ENCODE measurements at regions not wholly inside any gene's neighbourhood (a gene's known extent, or its start where the extent isn't known, plus 50 kb on each side); places are given as distances from the start of the nearest gene placed in this dataset.

DNA sequence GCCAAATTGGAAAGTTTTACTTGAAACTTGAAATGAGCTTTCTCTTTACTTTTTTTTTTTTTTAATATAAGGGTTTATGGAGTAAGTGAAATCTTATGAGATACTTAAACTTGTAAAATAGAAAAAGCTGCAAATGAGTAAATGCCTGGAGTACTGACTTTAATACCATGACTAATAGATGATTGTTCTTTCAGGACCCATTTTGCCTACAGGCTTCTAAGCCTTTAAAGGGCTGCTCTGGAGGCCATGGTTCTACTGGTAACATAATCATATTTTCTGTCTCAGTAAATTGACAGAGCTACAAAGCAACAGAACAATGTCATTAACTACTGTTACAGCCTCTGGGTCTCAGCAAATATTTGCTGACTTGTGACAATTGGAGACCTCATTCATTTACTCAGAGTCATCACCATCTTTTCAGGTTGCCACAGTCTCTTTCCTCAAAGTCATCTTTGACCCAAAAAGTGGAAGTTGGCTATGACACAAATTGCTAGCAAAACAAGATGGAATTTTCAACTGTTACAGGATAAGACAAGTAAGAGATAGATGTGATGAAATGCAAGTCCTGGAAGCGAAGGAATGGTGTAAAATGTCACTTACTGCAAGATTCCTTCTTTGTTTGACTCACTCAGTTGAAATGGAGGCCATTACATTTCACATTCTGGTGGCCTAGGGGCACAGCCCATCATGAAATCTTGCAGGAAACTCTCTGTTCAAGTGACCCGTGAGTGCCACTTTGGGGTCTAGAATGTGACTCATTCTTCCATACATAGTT lies 132.7 kb downstream of the BTC start:
- no peak for TF ChIP-seq POLR2A (IDR thresholded peaks at IDR 0.05)
- TF ChIP-seq, protein P1, sequence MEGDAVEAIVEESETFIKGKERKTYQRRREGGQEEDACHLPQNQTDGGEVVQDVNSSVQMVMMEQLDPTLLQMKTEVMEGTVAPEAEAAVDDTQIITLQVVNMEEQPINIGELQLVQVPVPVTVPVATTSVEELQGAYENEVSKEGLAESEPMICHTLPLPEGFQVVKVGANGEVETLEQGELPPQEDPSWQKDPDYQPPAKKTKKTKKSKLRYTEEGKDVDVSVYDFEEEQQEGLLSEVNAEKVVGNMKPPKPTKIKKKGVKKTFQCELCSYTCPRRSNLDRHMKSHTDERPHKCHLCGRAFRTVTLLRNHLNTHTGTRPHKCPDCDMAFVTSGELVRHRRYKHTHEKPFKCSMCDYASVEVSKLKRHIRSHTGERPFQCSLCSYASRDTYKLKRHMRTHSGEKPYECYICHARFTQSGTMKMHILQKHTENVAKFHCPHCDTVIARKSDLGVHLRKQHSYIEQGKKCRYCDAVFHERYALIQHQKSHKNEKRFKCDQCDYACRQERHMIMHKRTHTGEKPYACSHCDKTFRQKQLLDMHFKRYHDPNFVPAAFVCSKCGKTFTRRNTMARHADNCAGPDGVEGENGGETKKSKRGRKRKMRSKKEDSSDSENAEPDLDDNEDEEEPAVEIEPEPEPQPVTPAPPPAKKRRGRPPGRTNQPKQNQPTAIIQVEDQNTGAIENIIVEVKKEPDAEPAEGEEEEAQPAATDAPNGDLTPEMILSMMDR (IDR thresholded peaks at IDR 0.05): no peak
